H1 (cell line): ENCODE measurements at regions not wholly inside any gene's neighbourhood (a gene's known extent, or its start where the extent isn't known, plus 50 kb on each side); places are given as distances from the start of the nearest gene placed in this dataset.
A peak's percentile ranks its signal among the peaks of the same experiment; 100 is the strongest.

Source experiments
- CTCF ChIA-PET: fragments of 300-600 bp; sonication (Branson Sonifier 250); formaldehyde crosslinking; loops from one replicate; lab custom pipeline; 2021; ENCODE audit not compliant: partially characterized antibody; lab: Charles Lee
- POLR2A ChIA-PET: fragments of 300-600 bp; sonication (Branson Sonifier 250); formaldehyde crosslinking; loops from one replicate; lab custom pipeline; 2021; ENCODE audit warnings: inconsistent platforms; ENCODE audit not compliant: partially characterized antibody; lab: Charles Lee
- DNase-seq, 2 experiments: peaks; one replicate each; pipeline versions ENCODE4 v3.0.0 to v3.0.0-alpha.2; 2010 to 2022; ENCODE audit warnings: low spot score in 2 of 2, low read depth in 1 of 2, mixed read lengths in 1 of 2
- FAIRE-seq: peaks from 2 replicates; lab custom pipeline; 2011; peaks lifted over from hg19 to GRCh38; lab: Jason Lieb, UNC
- H2AFZ ChIP-seq: 2 replicates; pipeline ENCODE4 v1.8.1; 2012; ENCODE audit warnings: low read length, inconsistent platforms
- H2AK5ac ChIP-seq: 2 replicates; pipeline ENCODE4 v1.6.1; 2013; ENCODE audit warnings: low read depth, low read length
- H2BK120ac ChIP-seq: replicated peaks from 2 replicates; pipeline ENCODE3; 2013; ENCODE audit warnings: low read depth, low read length, inconsistent platforms
- H2BK12ac ChIP-seq: 2 replicates; pipeline ENCODE4 v1.6.1; 2013; ENCODE audit warnings: low read depth, low read length
- H2BK15ac ChIP-seq: 2 replicates; pipeline ENCODE4 v1.6.1; 2013; ENCODE audit warnings: low read length
- H2BK20ac ChIP-seq: 2 replicates; pipeline ENCODE4 v1.6.1; 2013; ENCODE audit warnings: low read length
- H2BK5ac ChIP-seq: 2 replicates; pipeline ENCODE4 v1.6.1; 2013; ENCODE audit warnings: low read depth, low read length
- H3K14ac ChIP-seq: 2 replicates; pipeline ENCODE4 v1.6.1; 2013; ENCODE audit warnings: inconsistent platforms; ENCODE audit not compliant: insufficient read length
- H3K18ac ChIP-seq: 2 replicates; pipeline ENCODE4 v1.6.1; 2013; ENCODE audit warnings: low read length; ENCODE audit errors: extremely low read depth
- H3K23ac ChIP-seq: 2 replicates; pipeline ENCODE4 v1.6.1; 2013; ENCODE audit warnings: inconsistent platforms; ENCODE audit not compliant: insufficient read length
- H3K23me2 ChIP-seq: 2 replicates; pipeline ENCODE4 v1.6.1; 2013; ENCODE audit warnings: low read depth, low read length
- H3K27ac ChIP-seq: 2 replicates; pipeline ENCODE4 v1.6.1; 2011; ENCODE audit warnings: low read depth, low read length, inconsistent platforms
- H3K27me3 ChIP-seq, 4 experiments: replicated peaks in 1 of 4; 1 replicate in 1 of 4; 2 replicates in 3 of 4; pipeline versions ENCODE4 v1.6.1 to v1.8.1; 2011 to 2013; ENCODE audit warnings: low read length in 3 of 4, mild to moderate bottlenecking in 3 of 4, inconsistent platforms in 2 of 4, mixed read lengths in 2 of 4, moderate library complexity in 1 of 4; ENCODE audit not compliant: control insufficient read depth in 3 of 4, insufficient read depth in 3 of 4; ENCODE audit errors: extremely low read depth in 1 of 4
- H3K36me3 ChIP-seq, 4 experiments: 2 replicates each; pipeline versions ENCODE4 v1.6.1 to v1.8.1; 2011 to 2013; ENCODE audit warnings: mild to moderate bottlenecking in 4 of 4, low read length in 3 of 4, moderate library complexity in 2 of 4, control low read depth in 1 of 4, inconsistent platforms in 1 of 4; ENCODE audit not compliant: insufficient read depth in 4 of 4, control insufficient read depth in 2 of 4
- H3K4ac ChIP-seq: replicated peaks from 2 replicates; pipeline ENCODE3; 2013; ENCODE audit warnings: low read length, low read depth, mixed read lengths, inconsistent platforms; ENCODE audit not compliant: insufficient read length
- H3K4me1 ChIP-seq, 4 experiments: replicated peaks in 1 of 4; 1 replicate in 1 of 4; 2 replicates in 3 of 4; pipeline versions ENCODE4 v1.6.1 to v1.8.1; 2011 to 2013; ENCODE audit warnings: low read length in 3 of 4, inconsistent platforms in 2 of 4, mixed read lengths in 1 of 4; ENCODE audit not compliant: insufficient read depth in 4 of 4, control insufficient read depth in 3 of 4
- H3K4me2 ChIP-seq, 2 experiments: 2 replicates each; pipeline versions ENCODE4 v1.6.1 to v1.8.1; 2011 to 2013; ENCODE audit warnings: low read depth in 2 of 2, low read length in 2 of 2, control low read depth in 1 of 2, inconsistent platforms in 1 of 2, mild to moderate bottlenecking in 1 of 2; ENCODE audit not compliant: insufficient read depth in 1 of 2
- H3K4me3 ChIP-seq, 4 experiments: fragments of 200-600, 300-600 bp in 1 of 4; sonication (generic), shearing (Covaris generic), sonication (Bioruptor Twin) in 1 of 4; 2 replicates each; pipeline versions ENCODE4 v1.5.1 to v1.8.1; 2011 to 2016; ENCODE audit warnings: low read length in 4 of 4, low read depth in 3 of 4, control low read depth in 2 of 4, inconsistent platforms in 2 of 4, mild to moderate bottlenecking in 2 of 4, mixed read lengths in 1 of 4, moderate library complexity in 1 of 4; ENCODE audit not compliant: insufficient read depth in 2 of 4; ENCODE audit errors: extremely low read depth in 1 of 4
- H3K56ac ChIP-seq: replicated peaks from 2 replicates; pipeline ENCODE3; 2013; ENCODE audit warnings: low read depth, mild to moderate bottlenecking, mixed read lengths, low read length, inconsistent platforms; ENCODE audit not compliant: insufficient read length
- H3K79me1 ChIP-seq: 2 replicates; pipeline ENCODE4 v1.6.1; 2013; ENCODE audit warnings: low read depth, low read length, control low read depth
- H3K79me2 ChIP-seq, 2 experiments: 2 replicates each; pipeline versions ENCODE4 v1.6.1 to v1.8.1; 2012 to 2013; ENCODE audit warnings: low read length in 2 of 2, mild to moderate bottlenecking in 2 of 2, inconsistent platforms in 1 of 2; ENCODE audit not compliant: insufficient read depth in 2 of 2, control insufficient read depth in 1 of 2
- H3K9ac ChIP-seq, 4 experiments: replicated peaks in 1 of 4; 1 replicate in 1 of 4; 2 replicates in 3 of 4; pipeline versions ENCODE4 v1.6.1 to v1.8.1; 2011 to 2013; ENCODE audit warnings: low read depth in 3 of 4, low read length in 3 of 4, control low read depth in 2 of 4, mild to moderate bottlenecking in 2 of 4, moderate library complexity in 2 of 4, inconsistent platforms in 1 of 4; ENCODE audit errors: extremely low read depth in 1 of 4
- H3K9me3 ChIP-seq, 2 experiments: 2 replicates each; pipeline versions ENCODE4 v1.6.1 to v1.8.1; 2012 to 2013; ENCODE audit warnings: mild to moderate bottlenecking in 2 of 2, moderate library complexity in 2 of 2, control low read depth in 1 of 2, inconsistent platforms in 1 of 2, low read depth in 1 of 2, low read length in 1 of 2, mixed read lengths in 1 of 2; ENCODE audit not compliant: insufficient read depth in 2 of 2
- H4K20me1 ChIP-seq, 2 experiments: replicated peaks in 1 of 2; 2 replicates each; pipeline versions ENCODE3 to v1.8.1; 2011 to 2013; ENCODE audit warnings: inconsistent platforms in 2 of 2, low read length in 2 of 2, mild to moderate bottlenecking in 1 of 2; ENCODE audit not compliant: insufficient read depth in 2 of 2, control insufficient read depth in 1 of 2
- H4K5ac ChIP-seq: 2 replicates; pipeline ENCODE4 v1.6.1; 2013; ENCODE audit warnings: low read length, low read depth, mixed read lengths, inconsistent platforms; ENCODE audit not compliant: insufficient read length
- H4K8ac ChIP-seq: 2 replicates; pipeline ENCODE4 v1.8.0; 2013; ENCODE audit warnings: mild to moderate bottlenecking, moderate library complexity, low read length, inconsistent platforms; ENCODE audit not compliant: insufficient read depth; ENCODE audit errors: extremely low read depth
- H4K91ac ChIP-seq: replicated peaks from 2 replicates; pipeline ENCODE3; 2013; ENCODE audit warnings: low read length, mixed read lengths, inconsistent platforms; ENCODE audit not compliant: insufficient read length
- CBX8 ChIP-seq: fragments of 300-800, 300-1000 bp; sonication (generic); IDR thresholded peaks from 2 replicates; pipeline ENCODE4 v1.7.1; 2016; ENCODE audit warnings: low read depth, low read length, borderline replicate concordance
- CEBPB ChIP-seq: IDR thresholded peaks from 2 replicates; pipeline ENCODE4 v1.6.1; 2012; ENCODE audit warnings: low read depth, low read length
- JUN ChIP-seq: IDR thresholded peaks from 2 replicates; pipeline ENCODE4 v1.6.1; 2011; ENCODE audit warnings: low read depth, mild to moderate bottlenecking, improper control_type of control experiment, low read length
- SP4 ChIP-seq: IDR thresholded peaks from 2 replicates; pipeline ENCODE4 v1.6.1; 2012; ENCODE audit warnings: low read length, inconsistent platforms
- WGBS, 2 experiments: shearing (Covaris generic) in 1 of 2; methylation state at CpG; one replicate each; pipeline versions ENCODE4 v1.1.6 to v1.1.7; 2013 to 2015; ENCODE audit warnings: low lambda C conversion rate in 2 of 2, mixed read lengths in 2 of 2, inconsistent platforms in 1 of 2, low coverage in 1 of 2, missing lambda C conversion rate in 1 of 2; ENCODE audit not compliant: insufficient replicate concordance in 2 of 2, insufficient coverage in 1 of 2, insufficient read length in 1 of 2; ENCODE audit errors: extremely low coverage in 1 of 2, missing lambda C conversion rate in 1 of 2; 5-methylcytosine and 5-hydroxymethylcytosine counted together
- TF ChIP-seq, protein P1 (sequence below), 3 experiments: IDR thresholded peaks; 1 replicate in 2 of 3; 2 replicates in 1 of 3; pipeline versions ENCODE4 v1.5.1 to v1.6.1; 2011; ENCODE audit warnings: low read length in 3 of 3, mild to moderate bottlenecking in 3 of 3, inconsistent platforms in 2 of 3, low read depth in 1 of 3, moderate library complexity in 1 of 3; ENCODE audit not compliant: insufficient read depth in 1 of 3; ENCODE audit errors: control extremely low read depth in 1 of 3
- TF ChIP-seq, protein P2 (sequence below): IDR thresholded peaks from 2 replicates; pipeline ENCODE4 v1.6.1; 2011; ENCODE audit warnings: low read depth, mild to moderate bottlenecking, low read length; ENCODE audit not compliant: insufficient read depth

DNA sequence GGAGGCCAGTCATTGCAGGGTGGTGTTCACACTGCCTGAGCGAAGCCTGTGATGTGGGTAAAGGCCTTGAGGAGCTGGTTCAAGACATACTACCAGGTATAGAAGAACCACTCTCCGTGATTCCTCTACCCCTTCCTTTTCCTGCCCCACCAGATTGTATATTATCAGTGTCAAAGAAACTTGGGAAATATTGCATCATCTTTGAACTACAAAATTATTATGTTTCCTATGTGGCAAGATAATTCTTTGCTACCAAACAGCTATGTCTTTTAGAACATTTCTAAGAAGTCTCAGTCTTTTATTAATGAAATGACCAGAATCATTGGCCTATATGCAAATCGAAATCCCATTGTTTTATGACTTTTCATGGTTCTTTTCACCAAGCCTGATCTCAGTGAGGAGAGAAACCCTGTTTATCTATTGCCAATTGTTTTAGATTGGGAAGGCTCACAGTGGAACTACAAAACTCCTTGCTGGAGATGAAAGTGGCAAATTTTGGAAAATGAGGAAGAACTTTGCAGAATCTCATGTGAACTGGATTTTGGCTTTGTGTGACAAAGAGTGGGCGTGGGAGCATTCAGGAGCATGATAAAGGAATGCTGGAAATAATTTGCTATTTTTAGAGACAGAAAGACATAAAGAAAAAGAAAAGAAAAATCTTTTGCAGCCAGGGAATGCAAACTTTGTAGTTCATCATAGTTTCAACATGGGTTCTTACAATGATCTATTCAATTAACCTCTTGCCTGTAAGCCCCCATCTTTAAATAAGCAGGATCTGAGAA is 286.9 kb downstream of the INSIG2 start:
- H4K20me1 ChIP-seq, result no peaks in the 10 kb centered on the region
- FAIRE-seq, result no peak
- H3K4ac ChIP-seq, result no peak overlapping the region
- peaks cover 3 to 5% (median 4%) of the 10 kb centered on the region in 4 experiments; a peak in 4 of 7 replicates for H3K4me1 ChIP-seq
- no peaks in the 10 kb centered on the region for H3K79me1 ChIP-seq
- no peak overlapping the region for H3K56ac ChIP-seq
- no peak overlapping the region for H3K23ac ChIP-seq
- H3K27me3 ChIP-seq, result peaks cover 0 to 3% (median under 1%) of the 10 kb centered on the region in 4 experiments; a peak in 2 of 7 replicates
- H4K8ac ChIP-seq, result no peak overlapping the region
- H2BK12ac ChIP-seq, result no peak overlapping the region
- DNase-seq, result no peak
- H2BK20ac ChIP-seq, result no peak overlapping the region
- H3K27ac ChIP-seq, result no peak overlapping the region
- no peaks in the 10 kb centered on the region for H3K36me3 ChIP-seq
- H3K23me2 ChIP-seq, result no peaks in the 10 kb centered on the region
- no peak overlapping the region for H4K91ac ChIP-seq
- H2AFZ ChIP-seq, result no peak overlapping the region
- H3K18ac ChIP-seq, result no peak overlapping the region; the same call in 1 of the 2 replicates
- H3K9ac ChIP-seq, result no peak overlapping the region
- no peaks in the 10 kb centered on the region for H3K9me3 ChIP-seq
- POLR2A ChIA-PET, result no interaction called here
- no peaks in the 10 kb centered on the region for H3K79me2 ChIP-seq
- CTCF ChIA-PET, result interaction anchor here (1.1 kb wide), 1 partner anchor 107 kb away, joined by 3 read pairs; no protein-coding TSS in a partner anchor
- WGBS, 2 experiments, result 85% methylated on average over 4 of the region's 4 CpGs; no CpG with 5 or more reads in 1 of the 2 experiments
- H4K5ac ChIP-seq, result no peak overlapping the region
- no peak overlapping the region for H3K14ac ChIP-seq
- no peak overlapping the region for H3K4me3 ChIP-seq
- no peak overlapping the region for H3K4me2 ChIP-seq
- H2BK5ac ChIP-seq, result no peak overlapping the region
- H2BK120ac ChIP-seq, result no peak overlapping the region
- no peak overlapping the region for H2BK15ac ChIP-seq
- H2AK5ac ChIP-seq, result no peak overlapping the region
- TF ChIP-seq CEBPB (peak; percentile 61; the same call in 1 of the 2 replicates), SP4 (no peak), CBX8 (no peak), JUN (no peak)
- TF ChIP-seq, protein P1, sequence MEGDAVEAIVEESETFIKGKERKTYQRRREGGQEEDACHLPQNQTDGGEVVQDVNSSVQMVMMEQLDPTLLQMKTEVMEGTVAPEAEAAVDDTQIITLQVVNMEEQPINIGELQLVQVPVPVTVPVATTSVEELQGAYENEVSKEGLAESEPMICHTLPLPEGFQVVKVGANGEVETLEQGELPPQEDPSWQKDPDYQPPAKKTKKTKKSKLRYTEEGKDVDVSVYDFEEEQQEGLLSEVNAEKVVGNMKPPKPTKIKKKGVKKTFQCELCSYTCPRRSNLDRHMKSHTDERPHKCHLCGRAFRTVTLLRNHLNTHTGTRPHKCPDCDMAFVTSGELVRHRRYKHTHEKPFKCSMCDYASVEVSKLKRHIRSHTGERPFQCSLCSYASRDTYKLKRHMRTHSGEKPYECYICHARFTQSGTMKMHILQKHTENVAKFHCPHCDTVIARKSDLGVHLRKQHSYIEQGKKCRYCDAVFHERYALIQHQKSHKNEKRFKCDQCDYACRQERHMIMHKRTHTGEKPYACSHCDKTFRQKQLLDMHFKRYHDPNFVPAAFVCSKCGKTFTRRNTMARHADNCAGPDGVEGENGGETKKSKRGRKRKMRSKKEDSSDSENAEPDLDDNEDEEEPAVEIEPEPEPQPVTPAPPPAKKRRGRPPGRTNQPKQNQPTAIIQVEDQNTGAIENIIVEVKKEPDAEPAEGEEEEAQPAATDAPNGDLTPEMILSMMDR (IDR thresholded peaks at IDR 0.05; ENCODE audit: control extremely low read depth in 1 of 3, insufficient read depth in 1 of 3, low read depth in 1 of 3, low read length in 3 of 3), result no peak
- TF ChIP-seq, protein P2, sequence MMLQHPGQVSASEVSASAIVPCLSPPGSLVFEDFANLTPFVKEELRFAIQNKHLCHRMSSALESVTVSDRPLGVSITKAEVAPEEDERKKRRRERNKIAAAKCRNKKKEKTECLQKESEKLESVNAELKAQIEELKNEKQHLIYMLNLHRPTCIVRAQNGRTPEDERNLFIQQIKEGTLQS, result no peak
